HG02840 (cell line): ENCODE measurements at regions not wholly inside any gene's neighbourhood (a gene's known extent, or its start where the extent isn't known, plus 50 kb on each side); places are given as distances from the start of the nearest gene placed in this dataset.
A peak's percentile ranks its signal among the peaks of the same experiment; 100 is the strongest.
"Not testable (repeated sequence)": the region's sequence is repeated elsewhere in the genome, so short reads cannot be mapped to it uniquely, and the experiment has no call there.

Experiments used
- ATAC-seq: cut with Tn5 transposase; IDR thresholded peaks from one replicate; pipeline ENCODE4 v1.9.1; 2021; ENCODE audit warnings: mild to moderate bottlenecking, moderate library complexity, moderate number of reproducible peaks; ENCODE audit not compliant: unreplicated experiment, low FRiP score

- ATAC-seq = no peak
These were observed 206.9 kb upstream of the MBL2 start for GRCh38 chr10:52979295-52979990.

DNA sequence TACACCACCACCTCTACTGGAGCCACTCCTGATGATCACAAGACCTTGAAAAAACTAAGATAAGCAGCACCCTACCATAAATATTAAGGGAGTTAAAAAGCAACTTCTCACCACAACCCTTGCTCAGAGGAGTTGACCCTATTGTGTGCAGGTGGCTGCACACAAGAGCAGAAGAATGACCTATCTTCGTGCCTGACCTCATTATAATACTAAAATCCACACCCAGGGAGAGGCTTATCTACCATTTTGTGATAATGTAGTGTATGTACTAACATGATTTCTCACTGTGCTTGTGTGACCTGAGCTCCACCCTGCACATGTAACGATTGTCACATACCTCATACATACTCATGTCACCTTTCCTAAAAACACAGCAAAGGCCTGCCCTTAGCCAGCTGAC is 205.0 kb upstream of the MBL2 start:
- no peak for ATAC-seq

GRCh38 chr10:52967806-52968795 is 195.5 kb upstream of the MBL2 start:
- ATAC-seq = no peak

DNA sequence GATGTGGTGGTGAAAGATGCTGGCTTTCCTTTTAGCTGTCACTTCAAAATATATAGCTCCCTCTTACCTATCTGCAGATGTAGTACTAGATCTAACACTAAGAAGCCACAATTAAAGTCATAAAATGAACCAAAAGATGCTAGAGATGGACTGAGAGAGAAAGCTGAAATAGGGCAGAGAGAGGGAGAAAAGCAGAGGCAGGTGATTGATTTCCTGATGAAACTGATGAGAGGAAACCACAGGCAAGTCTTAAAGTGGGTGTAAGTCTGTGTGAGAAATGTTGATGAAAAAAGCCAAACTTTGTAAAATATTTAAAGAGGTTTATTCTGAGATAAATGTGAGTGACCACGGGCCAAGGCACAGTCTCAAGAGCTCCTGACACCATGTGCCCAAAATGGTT is 194.3 kb upstream of the MBL2 start:
- ATAC-seq = no peak

- ATAC-seq = peak; percentile 98
These were observed 193.4 kb upstream of the MBL2 start for GRCh38 chr10:52965938-52966401.

- ATAC-seq = no peak
These were observed 192.9 kb upstream of the MBL2 start for GRCh38 chr10:52965509-52965908.

DNA sequence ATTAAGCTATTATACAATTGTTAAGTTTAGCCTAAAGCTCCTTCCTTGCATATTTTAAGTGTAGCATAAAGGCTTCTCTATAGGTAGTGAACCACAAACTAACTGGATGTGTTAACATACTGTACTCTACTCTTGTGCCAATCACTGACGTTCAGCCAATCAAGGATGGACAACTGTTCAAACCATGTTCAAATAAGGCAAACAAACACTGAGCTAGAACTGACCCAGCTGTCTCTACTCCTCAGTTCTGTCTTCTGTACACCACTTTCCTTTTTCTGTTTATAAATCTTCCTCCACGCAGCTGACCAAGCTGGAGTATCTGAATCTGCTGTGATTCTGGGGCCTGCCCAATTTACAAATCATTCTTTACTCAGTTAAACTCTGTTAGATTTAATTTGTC is 188.7 kb upstream of the MBL2 start:
- ATAC-seq = no peak

GRCh38 chr10:52959810-52960209 is 187.2 kb upstream of the MBL2 start:
- ATAC-seq = no peak

GRCh38 chr10:52956861-52957260 is 184.3 kb upstream of the MBL2 start:
- no peak for ATAC-seq

GRCh38 chr10:52956461-52956860 is 183.9 kb upstream of the MBL2 start:
- no peak for ATAC-seq

DNA sequence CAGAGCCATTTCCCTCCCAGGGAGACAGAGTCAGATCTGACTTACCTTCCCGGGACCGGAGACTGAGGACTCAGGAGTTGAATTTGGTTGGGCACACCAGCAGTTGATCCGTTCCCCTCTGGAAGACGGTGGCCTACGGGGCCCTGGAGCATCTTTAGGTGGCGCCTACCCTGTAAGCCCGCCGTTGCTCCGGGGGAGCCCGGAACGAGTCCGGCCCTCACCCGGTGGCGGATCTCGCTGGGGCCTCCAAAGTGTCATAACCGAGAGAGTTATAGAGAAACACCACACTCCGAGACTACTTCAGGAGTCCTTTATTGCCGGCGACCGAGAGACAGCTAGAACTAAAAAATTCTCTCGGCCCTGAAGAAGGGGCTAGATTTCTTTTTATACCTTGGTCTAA is 182.8 kb upstream of the MBL2 start:
- ATAC-seq = no peak

DNA sequence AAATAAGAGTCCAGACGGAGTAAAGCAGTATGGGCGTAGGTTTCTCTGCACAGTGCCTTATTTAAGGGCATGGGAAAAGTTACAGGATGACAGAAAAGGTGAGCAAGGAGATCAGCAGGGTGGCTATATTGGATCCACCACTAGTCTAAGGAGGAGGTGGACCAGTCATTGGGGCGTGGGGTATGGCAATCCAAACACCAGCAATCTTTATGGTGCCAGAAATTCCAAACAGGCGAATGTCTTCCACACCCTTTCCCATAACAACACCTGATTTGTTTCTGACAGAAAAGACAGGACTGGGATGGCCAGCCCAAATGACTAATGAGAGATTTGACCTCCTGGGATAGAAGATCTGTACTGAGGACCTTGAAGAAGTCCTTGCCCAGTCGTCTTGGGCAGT is 181.8 kb upstream of the MBL2 start:
- no peak for ATAC-seq

- ATAC-seq = no peak
These were observed 179.9 kb upstream of the MBL2 start for GRCh38 chr10:52952391-52953055.

- ATAC-seq = peak; percentile 96
These were observed 179.2 kb upstream of the MBL2 start for GRCh38 chr10:52951824-52952223.

- no peak for ATAC-seq
These were observed 178.0 kb upstream of the MBL2 start for GRCh38 chr10:52950578-52950977.

GRCh38 chr10:52949899-52950298 is 177.3 kb upstream of the MBL2 start:
- no peak for ATAC-seq

DNA sequence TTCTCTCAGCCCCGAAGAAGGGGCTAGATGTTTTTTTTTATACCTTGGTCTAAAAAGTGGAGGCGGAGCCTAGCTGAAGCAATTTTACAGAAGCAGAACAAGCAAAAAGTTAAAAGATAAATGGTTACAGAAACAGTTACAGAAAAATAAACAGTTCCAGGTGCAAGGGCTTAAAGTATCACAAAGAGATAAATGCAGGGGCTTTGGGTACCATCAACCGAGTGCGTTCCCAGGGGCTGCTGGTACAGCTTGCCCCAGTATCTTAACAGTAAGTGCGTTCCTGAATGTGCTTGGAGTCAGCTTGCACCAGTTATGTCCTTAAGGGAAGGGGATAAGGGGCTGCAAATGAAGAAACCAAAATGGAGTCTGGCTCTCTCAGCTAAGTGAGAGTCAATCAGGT is 173.9 kb upstream of the MBL2 start:
- no peak for ATAC-seq

DNA sequence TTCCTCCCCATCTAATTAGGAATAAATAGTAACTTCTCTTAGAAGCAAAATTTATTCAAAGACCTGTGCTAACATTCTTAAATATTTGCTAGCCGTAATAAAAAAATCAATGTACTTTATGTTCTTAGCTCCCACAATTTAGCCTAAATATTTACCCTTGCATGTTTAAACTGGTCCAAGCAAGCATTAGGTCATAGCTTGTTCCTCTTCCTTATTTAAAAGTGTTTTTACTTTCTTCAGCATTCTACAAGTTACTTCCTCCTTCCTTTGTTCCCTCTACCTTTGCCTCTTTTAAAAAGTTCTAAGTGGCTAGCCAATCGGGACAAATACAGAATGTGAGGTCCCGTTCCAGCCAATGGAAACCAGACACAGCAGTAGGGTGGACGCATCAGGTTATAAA is 172.9 kb upstream of the MBL2 start:
- not testable (repeated sequence) for ATAC-seq

DNA sequence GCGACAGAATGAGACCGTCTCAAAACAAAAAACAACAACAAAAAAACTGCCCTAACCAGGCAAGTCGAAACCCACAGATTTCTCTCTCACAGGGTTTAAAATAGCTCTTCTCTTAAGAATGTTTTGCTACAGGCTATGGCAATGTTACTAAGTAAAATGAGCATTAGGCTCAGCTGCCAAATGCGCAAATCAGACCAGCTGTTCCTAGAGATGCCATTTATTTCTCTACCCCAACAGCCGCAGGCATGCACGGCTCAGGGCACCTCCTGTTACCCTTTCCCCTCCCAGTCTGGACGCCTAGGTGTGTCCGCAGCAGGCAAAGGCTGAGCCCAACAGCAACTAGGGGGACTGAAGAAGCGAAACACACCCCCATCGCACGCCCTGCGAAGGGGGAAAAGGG is 168.3 kb upstream of the MBL2 start:
- ATAC-seq = no peak

DNA sequence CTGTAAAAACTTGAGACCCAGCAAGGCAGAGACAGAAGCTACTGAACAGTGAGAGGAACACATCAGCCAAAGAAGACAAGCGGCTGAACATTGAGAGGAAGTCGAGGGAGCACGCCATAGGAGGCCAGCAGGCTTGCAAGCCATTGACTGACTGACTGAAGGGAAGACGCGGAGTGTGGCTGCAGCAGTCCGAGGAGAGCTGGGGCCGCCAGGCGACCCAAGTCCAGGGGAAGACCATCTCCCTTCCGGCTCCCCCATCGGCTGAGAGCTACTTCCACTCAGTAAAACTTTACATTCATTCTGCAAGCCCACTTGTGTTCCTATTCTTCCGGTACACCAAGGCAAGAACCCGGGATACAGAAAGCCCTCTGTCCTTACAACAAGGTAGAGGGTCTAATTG is 167.3 kb upstream of the MBL2 start:
- ATAC-seq = no peak

GRCh38 chr10:52933748-52934147 is 161.2 kb upstream of the MBL2 start:
- ATAC-seq = no peak
